ENCODE measurements at regions not wholly inside any gene's neighbourhood (a gene's known extent, or its start where the extent isn't known, plus 50 kb on each side); places are given as distances from the start of the nearest gene placed in this dataset.

DNA sequence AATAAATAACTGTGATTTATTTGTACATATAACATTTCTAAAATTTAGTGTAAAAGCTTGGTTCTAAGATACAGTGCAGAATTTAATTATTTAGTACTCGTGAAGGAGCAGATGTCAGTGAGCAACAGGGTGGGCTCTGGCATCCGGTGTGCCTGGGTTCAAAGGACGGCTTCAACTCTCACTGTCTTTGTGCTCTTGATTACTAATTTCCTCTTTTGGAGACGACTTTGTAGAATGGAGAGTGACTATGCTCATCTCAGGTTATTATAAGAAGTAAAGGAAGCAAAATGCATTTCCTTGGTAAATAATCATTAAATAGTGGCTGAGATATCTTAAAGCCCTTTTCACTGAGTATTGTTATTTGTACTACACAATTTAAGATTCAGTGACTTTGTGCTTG lies 271.7 kb downstream of the ASXL3 start:
- Histone ChIP-seq H4K20me1 (ENCODE audit: insufficient read depth) (no peaks in the 10 kb centered on the region), H2AFZ (ENCODE audit: low read depth, low read length) (no peak overlapping the region), H3K36me3 (ENCODE audit: insufficient read depth, low read length) (peaks cover 9% of the 10 kb centered on the region), H3K27me3 (ENCODE audit: insufficient read depth, low read depth, low read length) (no peaks in the 10 kb centered on the region), H3K4me2 (ENCODE audit: low read length) (no peak overlapping the region), H3K4me3 (ENCODE audit: low read length) (no peak overlapping the region), H3F3A (ENCODE audit: insufficient read depth, low read length, poor library complexity, severe bottlenecking) (no peaks in the 10 kb centered on the region), H3K9ac (ENCODE audit: low read length) (no peak overlapping the region), H3K9me3 (ENCODE audit: low read length) (peaks cover 3% of the 10 kb centered on the region), H3K79me2 (replicated peaks; ENCODE audit: insufficient read depth, low read length) (no peaks in the 10 kb centered on the region), H3K9me2 (ENCODE audit: insufficient read depth, low read length) (no peaks in the 10 kb centered on the region), H3K27ac (ENCODE audit: low read length) (no peak overlapping the region)
- no peak for TF ChIP-seq EP300 (conservative IDR thresholded peaks at IDR 0.05; ENCODE audit: poor library complexity, severe bottlenecking)
- no peak for TF ChIP-seq POLR2AphosphoS5 (IDR thresholded peaks at IDR 0.05)
- no peak for TF ChIP-seq EZH2 (IDR thresholded peaks at IDR 0.05; ENCODE audit: borderline replicate concordance, insufficient read depth, low read length, poor library complexity, severe bottlenecking)
- TF ChIP-seq, protein P1, sequence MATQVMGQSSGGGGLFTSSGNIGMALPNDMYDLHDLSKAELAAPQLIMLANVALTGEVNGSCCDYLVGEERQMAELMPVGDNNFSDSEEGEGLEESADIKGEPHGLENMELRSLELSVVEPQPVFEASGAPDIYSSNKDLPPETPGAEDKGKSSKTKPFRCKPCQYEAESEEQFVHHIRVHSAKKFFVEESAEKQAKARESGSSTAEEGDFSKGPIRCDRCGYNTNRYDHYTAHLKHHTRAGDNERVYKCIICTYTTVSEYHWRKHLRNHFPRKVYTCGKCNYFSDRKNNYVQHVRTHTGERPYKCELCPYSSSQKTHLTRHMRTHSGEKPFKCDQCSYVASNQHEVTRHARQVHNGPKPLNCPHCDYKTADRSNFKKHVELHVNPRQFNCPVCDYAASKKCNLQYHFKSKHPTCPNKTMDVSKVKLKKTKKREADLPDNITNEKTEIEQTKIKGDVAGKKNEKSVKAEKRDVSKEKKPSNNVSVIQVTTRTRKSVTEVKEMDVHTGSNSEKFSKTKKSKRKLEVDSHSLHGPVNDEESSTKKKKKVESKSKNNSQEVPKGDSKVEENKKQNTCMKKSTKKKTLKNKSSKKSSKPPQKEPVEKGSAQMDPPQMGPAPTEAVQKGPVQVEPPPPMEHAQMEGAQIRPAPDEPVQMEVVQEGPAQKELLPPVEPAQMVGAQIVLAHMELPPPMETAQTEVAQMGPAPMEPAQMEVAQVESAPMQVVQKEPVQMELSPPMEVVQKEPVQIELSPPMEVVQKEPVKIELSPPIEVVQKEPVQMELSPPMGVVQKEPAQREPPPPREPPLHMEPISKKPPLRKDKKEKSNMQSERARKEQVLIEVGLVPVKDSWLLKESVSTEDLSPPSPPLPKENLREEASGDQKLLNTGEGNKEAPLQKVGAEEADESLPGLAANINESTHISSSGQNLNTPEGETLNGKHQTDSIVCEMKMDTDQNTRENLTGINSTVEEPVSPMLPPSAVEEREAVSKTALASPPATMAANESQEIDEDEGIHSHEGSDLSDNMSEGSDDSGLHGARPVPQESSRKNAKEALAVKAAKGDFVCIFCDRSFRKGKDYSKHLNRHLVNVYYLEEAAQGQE (IDR thresholded peaks at IDR 0.05; ENCODE audit: borderline replicate concordance): no peak
- no peak for TF ChIP-seq MXI1 (conservative IDR thresholded peaks at IDR 0.05; ENCODE audit: poor library complexity, severe bottlenecking)
- no peak for TF ChIP-seq RAD21 (conservative IDR thresholded peaks at IDR 0.05)
- TF ChIP-seq, protein P2, sequence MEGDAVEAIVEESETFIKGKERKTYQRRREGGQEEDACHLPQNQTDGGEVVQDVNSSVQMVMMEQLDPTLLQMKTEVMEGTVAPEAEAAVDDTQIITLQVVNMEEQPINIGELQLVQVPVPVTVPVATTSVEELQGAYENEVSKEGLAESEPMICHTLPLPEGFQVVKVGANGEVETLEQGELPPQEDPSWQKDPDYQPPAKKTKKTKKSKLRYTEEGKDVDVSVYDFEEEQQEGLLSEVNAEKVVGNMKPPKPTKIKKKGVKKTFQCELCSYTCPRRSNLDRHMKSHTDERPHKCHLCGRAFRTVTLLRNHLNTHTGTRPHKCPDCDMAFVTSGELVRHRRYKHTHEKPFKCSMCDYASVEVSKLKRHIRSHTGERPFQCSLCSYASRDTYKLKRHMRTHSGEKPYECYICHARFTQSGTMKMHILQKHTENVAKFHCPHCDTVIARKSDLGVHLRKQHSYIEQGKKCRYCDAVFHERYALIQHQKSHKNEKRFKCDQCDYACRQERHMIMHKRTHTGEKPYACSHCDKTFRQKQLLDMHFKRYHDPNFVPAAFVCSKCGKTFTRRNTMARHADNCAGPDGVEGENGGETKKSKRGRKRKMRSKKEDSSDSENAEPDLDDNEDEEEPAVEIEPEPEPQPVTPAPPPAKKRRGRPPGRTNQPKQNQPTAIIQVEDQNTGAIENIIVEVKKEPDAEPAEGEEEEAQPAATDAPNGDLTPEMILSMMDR (IDR thresholded peaks at IDR 0.05; ENCODE audit: poor library complexity, severe bottlenecking): no peak
- no peak for TF ChIP-seq SMC3 (conservative IDR thresholded peaks at IDR 0.05; ENCODE audit: poor library complexity)
- no peak for TF ChIP-seq TAF1 (IDR thresholded peaks at IDR 0.05; ENCODE audit: low read depth)

DNA sequence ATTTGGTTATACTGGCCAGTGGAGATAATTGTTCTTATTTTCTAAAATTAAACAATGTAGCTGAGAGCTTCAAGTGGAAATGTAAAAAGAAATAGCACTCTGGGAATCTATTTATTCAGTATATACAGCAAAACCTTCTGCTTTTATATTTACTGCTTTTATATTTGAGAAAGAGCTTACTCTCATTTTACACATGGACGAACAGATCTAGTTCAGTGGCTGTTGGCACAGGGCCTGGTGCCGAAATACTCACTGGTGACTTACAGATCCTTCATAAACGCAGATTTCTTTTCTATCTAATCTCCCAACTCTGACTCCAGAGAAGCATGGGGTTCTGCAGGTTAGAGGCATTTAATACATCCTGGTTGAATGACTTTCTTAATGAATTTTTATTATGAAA lies 266.2 kb downstream of the ASXL3 start:
- no peak for TF ChIP-seq MXI1 (conservative IDR thresholded peaks at IDR 0.05; ENCODE audit: poor library complexity, severe bottlenecking)
- TF ChIP-seq, protein P2 (IDR thresholded peaks at IDR 0.05; ENCODE audit: poor library complexity, severe bottlenecking): no peak
- TF ChIP-seq, protein P1 (IDR thresholded peaks at IDR 0.05; ENCODE audit: borderline replicate concordance): no peak
- no peak for TF ChIP-seq EZH2 (IDR thresholded peaks at IDR 0.05; ENCODE audit: borderline replicate concordance, insufficient read depth, low read length, poor library complexity, severe bottlenecking)
- TF ChIP-seq POLR2AphosphoS5 (IDR thresholded peaks at IDR 0.05): no peak
- no peak for TF ChIP-seq EP300 (conservative IDR thresholded peaks at IDR 0.05; ENCODE audit: poor library complexity, severe bottlenecking)
- no peak for TF ChIP-seq SMC3 (conservative IDR thresholded peaks at IDR 0.05; ENCODE audit: poor library complexity)
- TF ChIP-seq TAF1 (IDR thresholded peaks at IDR 0.05; ENCODE audit: low read depth): no peak
- TF ChIP-seq RAD21 (conservative IDR thresholded peaks at IDR 0.05): no peak
- H3K36me3 ChIP-seq (ENCODE audit: insufficient read depth, low read length): no peaks in the 10 kb centered on the region
- H4K20me1 ChIP-seq (ENCODE audit: insufficient read depth): no peaks in the 10 kb centered on the region
- no peak overlapping the region for H3K4me3 ChIP-seq (ENCODE audit: low read length)
- H3F3A ChIP-seq (ENCODE audit: insufficient read depth, low read length, poor library complexity, severe bottlenecking): no peaks in the 10 kb centered on the region
- H3K9ac ChIP-seq (ENCODE audit: low read length): no peak overlapping the region
- H3K79me2 ChIP-seq (replicated peaks; ENCODE audit: insufficient read depth, low read length): no peaks in the 10 kb centered on the region
- H3K9me3 ChIP-seq (ENCODE audit: low read length): no peaks in the 10 kb centered on the region
- no peak overlapping the region for H3K27ac ChIP-seq (ENCODE audit: low read length)
- no peak overlapping the region for H3K4me2 ChIP-seq (ENCODE audit: low read length)
- H3K27me3 ChIP-seq (ENCODE audit: insufficient read depth, low read depth, low read length): no peaks in the 10 kb centered on the region
- no peaks in the 10 kb centered on the region for H3K9me2 ChIP-seq (ENCODE audit: insufficient read depth, low read length)
- H2AFZ ChIP-seq (ENCODE audit: low read depth, low read length): no peak overlapping the region

All from neural cell (in vitro differentiated cells).